ENCODE measurements at regions not wholly inside any gene's neighbourhood (a gene's known extent, or its start where the extent isn't known, plus 50 kb on each side); places are given as distances from the start of the nearest gene placed in this dataset.
A peak's percentile ranks its signal among the peaks of the same experiment; 100 is the strongest.

DNA sequence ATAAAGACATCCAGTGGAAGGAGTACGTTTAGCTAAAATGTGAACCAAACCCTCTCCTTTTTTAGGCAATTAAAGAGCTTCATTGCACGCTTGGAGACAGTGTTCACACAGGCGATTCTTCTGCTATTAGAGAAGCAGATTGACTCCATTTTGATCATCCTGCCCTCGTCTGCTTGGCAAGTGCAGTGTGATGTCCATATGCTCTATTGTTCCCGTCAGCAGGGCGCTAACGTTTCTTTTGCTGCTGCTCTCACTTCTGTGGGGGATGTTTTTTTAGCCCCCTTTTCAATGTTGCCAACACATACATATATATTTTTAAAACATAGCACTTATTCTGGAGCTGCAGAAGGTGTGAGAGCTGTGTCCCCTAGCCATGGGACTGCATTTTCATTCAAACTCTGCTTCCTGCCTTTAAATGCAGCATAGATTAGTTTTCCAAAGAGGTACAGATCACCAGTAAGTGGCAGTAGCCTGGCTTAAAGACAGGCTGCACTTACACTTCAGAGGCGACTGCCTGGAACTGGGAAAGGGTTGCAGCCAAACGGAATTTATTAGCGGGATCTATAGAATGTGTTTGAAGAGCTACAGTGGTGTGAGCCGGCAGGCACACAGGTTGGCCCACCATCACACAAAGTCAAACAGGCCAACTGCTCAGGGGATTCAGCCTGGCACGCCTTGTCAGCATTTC, 292.6 kb upstream of the DPH6 start:
- Histone ChIP-seq H2AK5ac (ENCODE audit: low read depth, low read length) (no peak overlapping the region), H3K27ac (ENCODE audit: insufficient read depth, low read length) (no peak overlapping the region), H2BK120ac (ENCODE audit: low read depth, low read length) (no peak overlapping the region), H4K5ac (ENCODE audit: low read depth, low read length) (no peak overlapping the region), H3K9me1 (ENCODE audit: insufficient read depth, low read length) (0 out of 2 replicates have a peak, but pooled peaks cover 3% of the 10 kb centered on the region), H2AK9ac (replicated peaks; ENCODE audit: low read depth, low read length, poor library complexity) (no peak overlapping the region), H3K79me1 (ENCODE audit: low read depth in 1 of 2, low read length in 2 of 2) (no peaks in the 10 kb centered on the region), H3K18ac (ENCODE audit: low read depth, low read length) (no peak overlapping the region), H4K91ac (ENCODE audit: insufficient read depth, low read depth, low read length) (no peak overlapping the region), H3K9ac (ENCODE audit: low read depth, low read length) (no peak overlapping the region), H3K4ac (ENCODE audit: low read depth, low read length) (no peak overlapping the region), H2BK5ac (ENCODE audit: low read depth, low read length, poor library complexity, severe bottlenecking) (no peak overlapping the region), H3K14ac (replicated peaks; ENCODE audit: low read depth, low read length) (no peak overlapping the region), H4K8ac (ENCODE audit: low read depth in 2 of 2, low read length in 2 of 2) (no peak overlapping the region), H2AFZ (replicated peaks; ENCODE audit: low read length, poor library complexity) (peak overlapping the region; percentile 28), H3K23ac (ENCODE audit: low read depth, low read length) (no peak overlapping the region), H3K27me3 (ENCODE audit: control insufficient read depth, insufficient read depth, low read length) (peaks cover 35% of the 10 kb centered on the region), H3K9me3 (ENCODE audit: control insufficient read depth, insufficient read depth, low read length) (no peaks in the 10 kb centered on the region), H4K20me1 (ENCODE audit: insufficient read depth, low read length) (no peaks in the 10 kb centered on the region), H2BK15ac (ENCODE audit: low read depth, low read length) (no peak overlapping the region), H3K4me3 (ENCODE audit: insufficient read depth, low read depth, low read length) (no peak overlapping the region), H3K4me2 (ENCODE audit: low read depth, low read length) (no peak overlapping the region), H3K56ac (ENCODE audit: extremely low read depth, insufficient read depth, low read length) (no peak overlapping the region), H3K36me3 (ENCODE audit: control insufficient read depth, insufficient read depth, low read length) (no peaks in the 10 kb centered on the region), H2BK20ac (ENCODE audit: low read depth, low read length) (no peak overlapping the region), H3K4me1 (ENCODE audit: control insufficient read depth, insufficient read depth, low read length) (no peaks in the 10 kb centered on the region)
- in situ Hi-C loops (cut with MboI; ENCODE audit: low sequenced_read_pairs) (no loop called here), intact Hi-C loops (cut with micrococcal nuclease) (no loop called here), dilution Hi-C loops (cut with HindIII; ENCODE audit: low sequenced_read_pairs, unreplicated experiment) (no loop called here)
- no peak for DNase-seq
- ATAC-seq (ENCODE audit: low read depth), result no peak
- 87% methylated on average over 3 of the region's 12 CpGs; no CpG with 5 or more reads in 1 of the 2 experiments for WGBS, 2 experiments (ENCODE audit: extremely low coverage in 2 of 2, insufficient read length in 1 of 2)
- ChIA-PET POLR2A (ENCODE audit: unreplicated experiment) (no interaction called here), CTCF (no interaction called here)
- no peak for TF ChIP-seq FOS (IDR thresholded peaks at IDR 0.05; ENCODE audit: low read depth, low read length)
- no peak for TF ChIP-seq BHLHE40 (IDR thresholded peaks at IDR 0.05; ENCODE audit: low read depth, low read length)
- TF ChIP-seq, protein P1, sequence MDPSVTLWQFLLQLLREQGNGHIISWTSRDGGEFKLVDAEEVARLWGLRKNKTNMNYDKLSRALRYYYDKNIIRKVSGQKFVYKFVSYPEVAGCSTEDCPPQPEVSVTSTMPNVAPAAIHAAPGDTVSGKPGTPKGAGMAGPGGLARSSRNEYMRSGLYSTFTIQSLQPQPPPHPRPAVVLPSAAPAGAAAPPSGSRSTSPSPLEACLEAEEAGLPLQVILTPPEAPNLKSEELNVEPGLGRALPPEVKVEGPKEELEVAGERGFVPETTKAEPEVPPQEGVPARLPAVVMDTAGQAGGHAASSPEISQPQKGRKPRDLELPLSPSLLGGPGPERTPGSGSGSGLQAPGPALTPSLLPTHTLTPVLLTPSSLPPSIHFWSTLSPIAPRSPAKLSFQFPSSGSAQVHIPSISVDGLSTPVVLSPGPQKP (IDR thresholded peaks at IDR 0.05; ENCODE audit: borderline replicate concordance, low read depth, low read length), result no peak
- TF ChIP-seq MAFK (IDR thresholded peaks at IDR 0.05; ENCODE audit: low read depth, low read length), result no peak
- no peak for TF ChIP-seq CEBPB (IDR thresholded peaks at IDR 0.05; ENCODE audit: low read depth, low read length)
- no peak for TF ChIP-seq RFX5 (IDR thresholded peaks at IDR 0.05; ENCODE audit: low read depth, low read length)
- TF ChIP-seq MXI1 (IDR thresholded peaks at IDR 0.05; ENCODE audit: borderline replicate concordance, low read depth, low read length), result no peak
- no peak for TF ChIP-seq RCOR1 (IDR thresholded peaks at IDR 0.05; ENCODE audit: insufficient replicate concordance, low read length)
- TF ChIP-seq CHD1 (IDR thresholded peaks at IDR 0.05; ENCODE audit: low read depth, low read length), result no peak
- no TSS peak for BruUV-seq (replicated peaks)

Measured in IMR-90 (cell line).